ENCODE measurements at regions not wholly inside any gene's neighbourhood (a gene's known extent, or its start where the extent isn't known, plus 50 kb on each side); places are given as distances from the start of the nearest gene placed in this dataset.

GRCh38 chr11:134541355-134541754 lies 129.3 kb upstream of the B3GAT1 start:
- WGBS, 2 donors: 60 to 64% methylated on average over 6 of the region's 6 CpGs
- DNase-seq (peak in 1 of 2 donors; percentile 65), ATAC-seq (ENCODE audit: low FRiP score) (no peak)
- Histone ChIP-seq H3K27ac (ENCODE audit: low read depth in 1 of 2, low read length in 2 of 2) (no peak overlapping the region), H3K27me3 (ENCODE audit: control insufficient read depth in 1 of 2, insufficient read depth in 2 of 2, low read length in 1 of 2) (no peaks in the 10 kb centered on the region), H3K36me3 (ENCODE audit: control insufficient read depth in 1 of 2, insufficient read depth in 2 of 2, low read length in 1 of 2) (no peaks in the 10 kb centered on the region), H3K4me1 (ENCODE audit: control insufficient read depth in 1 of 2, insufficient read depth in 2 of 2, low read length in 2 of 2) (no peaks in the 10 kb centered on the region), H3K4me3 (ENCODE audit: low read length in 2 of 2) (no peak overlapping the region), H3K9me3 (ENCODE audit: control insufficient read depth, low read length) (no peaks in the 10 kb centered on the region)
- intact Hi-C loops (cut with DNase I): no loop called here

- Histone ChIP-seq H3K4me3 (ENCODE audit: low read length in 2 of 2) (no peak overlapping the region), H3K27ac (ENCODE audit: low read depth in 1 of 2, low read length in 2 of 2) (no peak overlapping the region), H3K36me3 (ENCODE audit: control insufficient read depth in 1 of 2, insufficient read depth in 2 of 2, low read length in 1 of 2) (no peaks in the 10 kb centered on the region), H3K4me1 (ENCODE audit: control insufficient read depth in 1 of 2, insufficient read depth in 2 of 2, low read length in 2 of 2) (no peaks in the 10 kb centered on the region), H3K9me3 (ENCODE audit: control insufficient read depth, low read length) (no peaks in the 10 kb centered on the region), H3K27me3 (ENCODE audit: control insufficient read depth in 1 of 2, insufficient read depth in 2 of 2, low read length in 1 of 2) (no peaks in the 10 kb centered on the region)
- peak in 1 of 2 donors; percentile 5 for DNase-seq
- no peak for ATAC-seq (ENCODE audit: low FRiP score)
- 72 to 82% methylated on average over 4 of the region's 4 CpGs for WGBS, 2 donors
- intact Hi-C loops (cut with DNase I): no loop called here
Measured at GRCh38 chr11:134539285-134539684, 127.2 kb upstream of the B3GAT1 start.

DNA sequence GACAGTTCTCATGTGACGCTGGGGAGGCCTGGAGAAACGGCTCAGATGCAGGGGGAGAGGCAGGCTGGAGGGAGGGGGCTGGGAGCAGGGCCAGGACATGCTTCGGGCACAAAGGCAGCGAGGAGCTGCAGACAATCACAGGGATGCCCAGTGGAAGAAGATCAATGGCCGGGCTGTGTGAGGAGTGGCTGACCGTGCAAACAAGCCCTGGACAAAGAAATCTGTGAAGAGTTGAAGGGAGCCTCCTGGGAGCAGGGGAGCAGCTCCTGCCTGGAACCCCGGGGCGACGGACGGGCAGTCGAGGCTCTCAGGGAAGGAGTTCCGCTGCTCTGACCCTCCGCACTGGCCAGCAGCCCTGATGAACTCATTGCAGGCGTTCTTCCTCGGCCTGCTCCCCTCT lies 126.7 kb upstream of the B3GAT1 start:
- no peaks in the 10 kb centered on the region for H3K27me3 ChIP-seq (ENCODE audit: control insufficient read depth in 1 of 2, insufficient read depth in 2 of 2, low read length in 1 of 2)
- H3K4me1 ChIP-seq (ENCODE audit: control insufficient read depth in 1 of 2, insufficient read depth in 2 of 2, low read length in 2 of 2): no peaks in the 10 kb centered on the region
- H3K4me3 ChIP-seq (ENCODE audit: low read length in 2 of 2): no peak overlapping the region
- H3K27ac ChIP-seq (ENCODE audit: low read depth in 1 of 2, low read length in 2 of 2): no peak overlapping the region
- DNase-seq (peak in 1 of 2 donors; percentile 59), ATAC-seq (ENCODE audit: low FRiP score) (no peak)
- no peaks in the 10 kb centered on the region for H3K9me3 ChIP-seq (ENCODE audit: control insufficient read depth, low read length)
- WGBS, 2 donors: 66 to 72% methylated on average over 15 of the region's 15 CpGs
- intact Hi-C loops (cut with DNase I): no loop called here
- no peaks in the 10 kb centered on the region for H3K36me3 ChIP-seq (ENCODE audit: control insufficient read depth in 1 of 2, insufficient read depth in 2 of 2, low read length in 1 of 2)

DNA sequence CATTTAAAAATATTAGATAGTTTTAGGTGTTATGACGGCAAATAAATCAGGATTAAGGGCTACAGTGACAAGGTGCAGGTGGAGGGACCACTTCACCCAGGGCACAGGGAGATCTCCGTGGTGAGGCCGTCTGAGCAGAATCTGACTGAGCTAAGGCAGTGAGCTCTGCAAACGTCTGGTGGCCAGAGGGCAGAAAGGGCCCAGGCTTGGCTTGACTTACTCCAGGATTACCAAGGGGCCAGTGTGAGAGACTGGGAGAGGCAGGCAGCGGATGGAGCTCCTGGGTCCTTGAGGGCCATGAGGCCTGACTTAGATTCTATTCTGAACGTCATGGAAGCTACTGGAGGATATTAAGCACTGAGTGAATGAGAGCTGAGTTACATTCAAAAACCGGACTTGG lies 125.9 kb upstream of the B3GAT1 start:
- no peaks in the 10 kb centered on the region for H3K36me3 ChIP-seq (ENCODE audit: control insufficient read depth in 1 of 2, insufficient read depth in 2 of 2, low read length in 1 of 2)
- no peak overlapping the region for H3K4me3 ChIP-seq (ENCODE audit: low read length in 2 of 2)
- H3K4me1 ChIP-seq (ENCODE audit: control insufficient read depth in 1 of 2, insufficient read depth in 2 of 2, low read length in 2 of 2): no peaks in the 10 kb centered on the region
- H3K27ac ChIP-seq (ENCODE audit: low read depth in 1 of 2, low read length in 2 of 2): no peak overlapping the region
- H3K9me3 ChIP-seq (ENCODE audit: control insufficient read depth, low read length): no peaks in the 10 kb centered on the region
- no peaks in the 10 kb centered on the region for H3K27me3 ChIP-seq (ENCODE audit: control insufficient read depth in 1 of 2, insufficient read depth in 2 of 2, low read length in 1 of 2)
- WGBS, 2 donors: 77 to 81% methylated on average over 7 of the region's 7 CpGs
- intact Hi-C loops (cut with DNase I): no loop called here
- ATAC-seq (ENCODE audit: low FRiP score): no peak
- peak in 1 of 2 donors; percentile 44 for DNase-seq

GRCh38 chr11:134537296-134537695 lies 125.3 kb upstream of the B3GAT1 start:
- Histone ChIP-seq H3K27me3 (ENCODE audit: control insufficient read depth in 1 of 2, insufficient read depth in 2 of 2, low read length in 1 of 2) (no peaks in the 10 kb centered on the region), H3K4me1 (ENCODE audit: control insufficient read depth in 1 of 2, insufficient read depth in 2 of 2, low read length in 2 of 2) (no peaks in the 10 kb centered on the region), H3K36me3 (ENCODE audit: control insufficient read depth in 1 of 2, insufficient read depth in 2 of 2, low read length in 1 of 2) (no peaks in the 10 kb centered on the region), H3K27ac (ENCODE audit: low read depth in 1 of 2, low read length in 2 of 2) (no peak overlapping the region), H3K4me3 (ENCODE audit: low read length in 2 of 2) (no peak overlapping the region), H3K9me3 (ENCODE audit: control insufficient read depth, low read length) (no peaks in the 10 kb centered on the region)
- ATAC-seq (ENCODE audit: low FRiP score) (no peak), DNase-seq (no peak)
- 46 to 49% methylated on average over 11 of the region's 11 CpGs for WGBS, 2 donors
- intact Hi-C loops (cut with DNase I): no loop called here

- 40 to 44% methylated on average over 8 of the region's 8 CpGs for WGBS, 2 donors
- Histone ChIP-seq H3K9me3 (ENCODE audit: control insufficient read depth, low read length) (no peaks in the 10 kb centered on the region), H3K27me3 (ENCODE audit: control insufficient read depth in 1 of 2, insufficient read depth in 2 of 2, low read length in 1 of 2) (no peaks in the 10 kb centered on the region), H3K36me3 (ENCODE audit: control insufficient read depth in 1 of 2, insufficient read depth in 2 of 2, low read length in 1 of 2) (no peaks in the 10 kb centered on the region), H3K4me3 (ENCODE audit: low read length in 2 of 2) (no peak overlapping the region), H3K4me1 (ENCODE audit: control insufficient read depth in 1 of 2, insufficient read depth in 2 of 2, low read length in 2 of 2) (no peaks in the 10 kb centered on the region), H3K27ac (ENCODE audit: low read depth in 1 of 2, low read length in 2 of 2) (no peak overlapping the region)
- DNase-seq (no peak), ATAC-seq (ENCODE audit: low FRiP score) (no peak)
- intact Hi-C loops (cut with DNase I): no loop called here
Measured at GRCh38 chr11:134536677-134537076, 124.6 kb upstream of the B3GAT1 start.

- ATAC-seq (ENCODE audit: low FRiP score) (no peak), DNase-seq (no peak)
- no peaks in the 10 kb centered on the region for H3K36me3 ChIP-seq (ENCODE audit: control insufficient read depth in 1 of 2, insufficient read depth in 2 of 2, low read length in 1 of 2)
- WGBS, 2 donors: 67 to 69% methylated on average over 15 of the region's 15 CpGs
- no peaks in the 10 kb centered on the region for H3K4me1 ChIP-seq (ENCODE audit: control insufficient read depth in 1 of 2, insufficient read depth in 2 of 2, low read length in 2 of 2)
- H3K27me3 ChIP-seq (ENCODE audit: control insufficient read depth in 1 of 2, insufficient read depth in 2 of 2, low read length in 1 of 2): no peaks in the 10 kb centered on the region
- no peak overlapping the region for H3K4me3 ChIP-seq (ENCODE audit: low read length in 2 of 2)
- intact Hi-C loops (cut with DNase I): no loop called here
- no peaks in the 10 kb centered on the region for H3K9me3 ChIP-seq (ENCODE audit: control insufficient read depth, low read length)
- no peak overlapping the region for H3K27ac ChIP-seq (ENCODE audit: low read depth in 1 of 2, low read length in 2 of 2)
Measured at GRCh38 chr11:134536219-134536618, 124.2 kb upstream of the B3GAT1 start.

GRCh38 chr11:134535029-134536025 lies 123.3 kb upstream of the B3GAT1 start:
- intact Hi-C loops (cut with DNase I): no loop called here
- DNase-seq (peak in 1 of 2 donors; percentile 61), ATAC-seq (ENCODE audit: low FRiP score) (no peak)
- H3K36me3 ChIP-seq (ENCODE audit: control insufficient read depth in 1 of 2, insufficient read depth in 2 of 2, low read length in 1 of 2): no peaks in the 10 kb centered on the region
- H3K4me3 ChIP-seq (ENCODE audit: low read length in 2 of 2): no peak overlapping the region
- H3K4me1 ChIP-seq (ENCODE audit: control insufficient read depth in 1 of 2, insufficient read depth in 2 of 2, low read length in 2 of 2): no peaks in the 10 kb centered on the region
- WGBS, 2 donors: 85 to 87% methylated on average over 22 of the region's 22 CpGs
- no peaks in the 10 kb centered on the region for H3K27me3 ChIP-seq (ENCODE audit: control insufficient read depth in 1 of 2, insufficient read depth in 2 of 2, low read length in 1 of 2)
- H3K27ac ChIP-seq (ENCODE audit: low read depth in 1 of 2, low read length in 2 of 2): no peak overlapping the region
- no peaks in the 10 kb centered on the region for H3K9me3 ChIP-seq (ENCODE audit: control insufficient read depth, low read length)

- ATAC-seq (ENCODE audit: low FRiP score): no peak
- H3K4me3 ChIP-seq (ENCODE audit: low read length in 2 of 2): no peak overlapping the region
- H3K27me3 ChIP-seq (ENCODE audit: control insufficient read depth in 1 of 2, insufficient read depth in 2 of 2, low read length in 1 of 2): no peaks in the 10 kb centered on the region
- intact Hi-C loops (cut with DNase I): no loop called here
- no peaks in the 10 kb centered on the region for H3K36me3 ChIP-seq (ENCODE audit: control insufficient read depth in 1 of 2, insufficient read depth in 2 of 2, low read length in 1 of 2)
- DNase-seq: no peak
- no peaks in the 10 kb centered on the region for H3K9me3 ChIP-seq (ENCODE audit: control insufficient read depth, low read length)
- WGBS, 2 donors: 87 to 88% methylated on average over 7 of the region's 7 CpGs
- H3K4me1 ChIP-seq (ENCODE audit: control insufficient read depth in 1 of 2, insufficient read depth in 2 of 2, low read length in 2 of 2): no peaks in the 10 kb centered on the region
- no peak overlapping the region for H3K27ac ChIP-seq (ENCODE audit: low read depth in 1 of 2, low read length in 2 of 2)
Measured at GRCh38 chr11:134533511-134533910, 121.5 kb upstream of the B3GAT1 start.

Measured in aorta (tissue), 5 donors.